ENCODE measurements at regions not wholly inside any gene's neighbourhood (a gene's known extent, or its start where the extent isn't known, plus 50 kb on each side); places are given as distances from the start of the nearest gene placed in this dataset.

DNA sequence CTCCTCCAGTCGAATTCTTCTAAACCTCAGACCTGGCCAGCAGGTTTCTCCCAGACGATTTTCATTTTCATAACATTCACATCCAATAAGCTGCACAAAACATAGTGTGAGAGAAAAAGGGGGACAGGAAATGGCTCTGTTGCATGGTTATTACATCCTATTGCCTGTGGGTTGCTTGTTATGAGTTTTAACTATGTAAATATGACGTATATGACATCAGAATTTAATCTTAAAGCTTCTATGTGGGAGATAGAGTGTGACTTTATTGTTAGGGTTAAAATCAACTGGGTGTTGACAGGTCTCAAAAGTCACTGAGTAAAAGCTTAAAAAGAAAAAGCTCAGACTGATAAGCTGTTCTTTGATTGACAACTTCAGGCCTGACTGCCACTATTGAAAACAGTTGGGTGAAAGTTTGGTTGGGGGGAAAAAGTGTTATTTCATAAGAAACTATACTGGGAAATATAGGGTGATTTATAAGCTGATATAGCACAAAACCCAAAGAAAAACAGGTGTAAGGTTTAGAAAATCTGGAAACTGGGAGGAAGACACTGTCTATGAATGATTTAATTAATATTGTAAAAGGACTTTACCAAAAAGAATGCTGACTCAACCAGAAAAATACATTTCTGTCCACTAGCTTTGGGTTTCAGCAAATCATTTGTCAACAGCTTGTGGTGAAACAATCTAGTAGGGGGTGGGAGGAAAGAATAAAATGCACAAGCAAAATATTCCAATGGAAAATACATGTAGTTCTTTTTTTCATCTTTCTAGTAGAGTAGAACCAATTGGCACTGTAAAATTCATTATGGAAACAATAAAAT is 134.1 kb upstream of the CEP162 start:
- Histone ChIP-seq H2AFZ (ENCODE audit: low read length) (no peak overlapping the region), H3K4me1 (ENCODE audit: insufficient read depth, low read length, severe bottlenecking) (no peaks in the 10 kb centered on the region), H3F3A (ENCODE audit: insufficient read depth, low read length) (no peaks in the 10 kb centered on the region), H3K9me2 (ENCODE audit: low read depth, low read length) (no peaks in the 10 kb centered on the region), H3K4me2 (ENCODE audit: low read length) (no peak overlapping the region), H3K4me3 (ENCODE audit: low read depth, low read length, poor library complexity, severe bottlenecking) (no peak overlapping the region), H3K9ac (ENCODE audit: low read length) (no peak overlapping the region), H3K9me3 (ENCODE audit: low read length) (no peaks in the 10 kb centered on the region), H3K27me3 (ENCODE audit: insufficient read depth, low read length) (no peaks in the 10 kb centered on the region), H3K36me3 (ENCODE audit: insufficient read depth, low read length) (no peaks in the 10 kb centered on the region), H4K20me1 (ENCODE audit: insufficient read depth, low read length) (no peaks in the 10 kb centered on the region), H3K27ac (ENCODE audit: low read depth, low read length, poor library complexity, severe bottlenecking) (no peak overlapping the region), H3K79me2 (ENCODE audit: insufficient read depth, low read length) (no peaks in the 10 kb centered on the region)
- TF ChIP-seq EZH2 (IDR thresholded peaks at IDR 0.05; ENCODE audit: borderline replicate concordance, low read length), result no peak
- TF ChIP-seq, protein P1, sequence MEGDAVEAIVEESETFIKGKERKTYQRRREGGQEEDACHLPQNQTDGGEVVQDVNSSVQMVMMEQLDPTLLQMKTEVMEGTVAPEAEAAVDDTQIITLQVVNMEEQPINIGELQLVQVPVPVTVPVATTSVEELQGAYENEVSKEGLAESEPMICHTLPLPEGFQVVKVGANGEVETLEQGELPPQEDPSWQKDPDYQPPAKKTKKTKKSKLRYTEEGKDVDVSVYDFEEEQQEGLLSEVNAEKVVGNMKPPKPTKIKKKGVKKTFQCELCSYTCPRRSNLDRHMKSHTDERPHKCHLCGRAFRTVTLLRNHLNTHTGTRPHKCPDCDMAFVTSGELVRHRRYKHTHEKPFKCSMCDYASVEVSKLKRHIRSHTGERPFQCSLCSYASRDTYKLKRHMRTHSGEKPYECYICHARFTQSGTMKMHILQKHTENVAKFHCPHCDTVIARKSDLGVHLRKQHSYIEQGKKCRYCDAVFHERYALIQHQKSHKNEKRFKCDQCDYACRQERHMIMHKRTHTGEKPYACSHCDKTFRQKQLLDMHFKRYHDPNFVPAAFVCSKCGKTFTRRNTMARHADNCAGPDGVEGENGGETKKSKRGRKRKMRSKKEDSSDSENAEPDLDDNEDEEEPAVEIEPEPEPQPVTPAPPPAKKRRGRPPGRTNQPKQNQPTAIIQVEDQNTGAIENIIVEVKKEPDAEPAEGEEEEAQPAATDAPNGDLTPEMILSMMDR (IDR thresholded peaks at IDR 0.05; ENCODE audit: low read length), result no peak

DNA sequence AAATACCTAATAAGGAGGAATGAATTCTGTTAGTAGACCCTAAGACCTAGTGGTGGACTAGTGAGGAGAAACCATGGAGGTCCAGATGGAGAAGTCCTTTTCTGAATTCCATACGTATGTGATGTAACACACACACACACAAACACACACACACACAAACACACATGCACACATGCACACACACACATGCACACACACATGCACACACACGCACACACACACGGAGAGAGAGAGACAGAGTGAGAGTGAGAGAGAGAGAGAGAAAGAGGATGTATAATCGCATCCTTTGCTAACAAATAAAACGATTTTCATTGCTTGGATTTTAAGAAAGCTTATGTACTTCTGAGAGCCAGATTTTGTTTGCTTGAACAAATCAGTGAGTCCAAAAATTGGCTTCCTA is 132.6 kb upstream of the CEP162 start:
- H3K36me3 ChIP-seq (ENCODE audit: insufficient read depth, low read length), result no peaks in the 10 kb centered on the region
- H3K4me2 ChIP-seq (ENCODE audit: low read length), result no peak overlapping the region
- no peak overlapping the region for H3K27ac ChIP-seq (ENCODE audit: low read depth, low read length, poor library complexity, severe bottlenecking)
- no peaks in the 10 kb centered on the region for H3K79me2 ChIP-seq (ENCODE audit: insufficient read depth, low read length)
- no peaks in the 10 kb centered on the region for H3K4me1 ChIP-seq (ENCODE audit: insufficient read depth, low read length, severe bottlenecking)
- no peak overlapping the region for H3K9ac ChIP-seq (ENCODE audit: low read length)
- H3F3A ChIP-seq (ENCODE audit: insufficient read depth, low read length), result no peaks in the 10 kb centered on the region
- no peak overlapping the region for H2AFZ ChIP-seq (ENCODE audit: low read length)
- H3K27me3 ChIP-seq (ENCODE audit: insufficient read depth, low read length), result no peaks in the 10 kb centered on the region
- TF ChIP-seq, protein P1 (IDR thresholded peaks at IDR 0.05; ENCODE audit: low read length), result no peak
- TF ChIP-seq EZH2 (IDR thresholded peaks at IDR 0.05; ENCODE audit: borderline replicate concordance, low read length), result no peak
- no peaks in the 10 kb centered on the region for H3K9me2 ChIP-seq (ENCODE audit: low read depth, low read length)
- H4K20me1 ChIP-seq (ENCODE audit: insufficient read depth, low read length), result no peaks in the 10 kb centered on the region
- no peaks in the 10 kb centered on the region for H3K9me3 ChIP-seq (ENCODE audit: low read length)
- H3K4me3 ChIP-seq (ENCODE audit: low read depth, low read length, poor library complexity, severe bottlenecking), result no peak overlapping the region

DNA sequence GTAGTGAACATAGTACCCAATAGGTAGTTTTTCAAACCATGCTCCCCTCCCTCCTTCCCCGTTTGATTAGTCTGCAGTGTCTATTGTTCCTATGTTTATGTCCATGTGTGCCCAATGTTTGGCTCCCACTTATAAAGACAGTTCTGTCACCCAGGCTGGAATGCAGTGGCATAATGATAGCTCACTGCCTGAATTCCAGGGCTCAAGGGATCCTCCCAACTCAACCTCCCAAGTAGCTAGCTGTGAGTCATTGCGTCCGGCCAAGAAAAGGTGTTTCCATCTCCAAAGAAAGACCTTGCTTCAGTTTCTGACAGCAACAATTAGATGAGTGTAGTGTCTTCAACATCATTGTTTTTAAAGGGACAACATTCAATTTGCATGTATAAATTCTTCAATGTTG is 131.1 kb upstream of the CEP162 start:
- H3K9me3 ChIP-seq (ENCODE audit: low read length), result no peaks in the 10 kb centered on the region
- H3K79me2 ChIP-seq (ENCODE audit: insufficient read depth, low read length), result no peaks in the 10 kb centered on the region
- H3K9me2 ChIP-seq (ENCODE audit: low read depth, low read length), result no peaks in the 10 kb centered on the region
- H3K27me3 ChIP-seq (ENCODE audit: insufficient read depth, low read length), result no peaks in the 10 kb centered on the region
- no peaks in the 10 kb centered on the region for H3K4me1 ChIP-seq (ENCODE audit: insufficient read depth, low read length, severe bottlenecking)
- H3K4me3 ChIP-seq (ENCODE audit: low read depth, low read length, poor library complexity, severe bottlenecking), result no peak overlapping the region
- H2AFZ ChIP-seq (ENCODE audit: low read length), result no peak overlapping the region
- TF ChIP-seq, protein P1 (IDR thresholded peaks at IDR 0.05; ENCODE audit: low read length), result no peak
- TF ChIP-seq EZH2 (IDR thresholded peaks at IDR 0.05; ENCODE audit: borderline replicate concordance, low read length), result no peak
- H3K36me3 ChIP-seq (ENCODE audit: insufficient read depth, low read length), result no peaks in the 10 kb centered on the region
- H3K4me2 ChIP-seq (ENCODE audit: low read length), result no peak overlapping the region
- no peaks in the 10 kb centered on the region for H3F3A ChIP-seq (ENCODE audit: insufficient read depth, low read length)
- H3K27ac ChIP-seq (ENCODE audit: low read depth, low read length, poor library complexity, severe bottlenecking), result no peak overlapping the region
- H4K20me1 ChIP-seq (ENCODE audit: insufficient read depth, low read length), result no peaks in the 10 kb centered on the region
- no peak overlapping the region for H3K9ac ChIP-seq (ENCODE audit: low read length)
